ENCODE measurements at regions not wholly inside any gene's neighbourhood (a gene's known extent, or its start where the extent isn't known, plus 50 kb on each side); places are given as distances from the start of the nearest gene placed in this dataset.

GRCh38 chr14:98758440-98758839 lies 513.6 kb downstream of the BCL11B start:
- no peak for DNase-seq

- no peak for DNase-seq
Observed at GRCh38 chr14:98761993-98762392, 510.0 kb downstream of the BCL11B start.

- no peak for DNase-seq
Observed at GRCh38 chr14:98766818-98767217, 505.2 kb downstream of the BCL11B start.

- no peak for DNase-seq
Observed at GRCh38 chr14:98769326-98769725, 502.7 kb downstream of the BCL11B start.

GRCh38 chr14:98770151-98770550 lies 501.8 kb downstream of the BCL11B start:
- DNase-seq: no peak

- no peak for DNase-seq
Observed at GRCh38 chr14:98773814-98774213, 498.2 kb downstream of the BCL11B start.

- no peak for DNase-seq
Observed at GRCh38 chr14:98775892-98776291, 496.1 kb downstream of the BCL11B start.

- DNase-seq: no peak
Observed at GRCh38 chr14:98782062-98782461, 489.9 kb downstream of the BCL11B start.

- no peak for DNase-seq
Observed at GRCh38 chr14:98785578-98785977, 486.4 kb downstream of the BCL11B start.

GRCh38 chr14:98786456-98786855 lies 485.5 kb downstream of the BCL11B start:
- DNase-seq: no peak

GRCh38 chr14:98791661-98792060 lies 480.3 kb downstream of the BCL11B start:
- no peak for DNase-seq

- no peak for DNase-seq
Observed at GRCh38 chr14:98792171-98792570, 479.8 kb downstream of the BCL11B start.

GRCh38 chr14:98798099-98798498 lies 473.9 kb downstream of the BCL11B start:
- no peak for DNase-seq

GRCh38 chr14:98799891-98800290 lies 472.1 kb downstream of the BCL11B start:
- no peak for DNase-seq

GRCh38 chr14:98802044-98802443 lies 470.0 kb downstream of the BCL11B start:
- DNase-seq: no peak

GRCh38 chr14:98803196-98803595 lies 468.8 kb downstream of the BCL11B start:
- DNase-seq: no peak

GRCh38 chr14:98808494-98809407 lies 463.2 kb downstream of the BCL11B start:
- no peak for DNase-seq

- DNase-seq: no peak
Observed at GRCh38 chr14:98816195-98816594, 455.8 kb downstream of the BCL11B start.

GRCh38 chr14:98816720-98817119 lies 455.3 kb downstream of the BCL11B start:
- no peak for DNase-seq

GRCh38 chr14:98819132-98819866 lies 452.7 kb downstream of the BCL11B start:
- no peak for DNase-seq

- DNase-seq: no peak
Observed at GRCh38 chr14:98819867-98820206, 452.2 kb downstream of the BCL11B start.

GRCh38 chr14:98822917-98823316 lies 449.1 kb downstream of the BCL11B start:
- DNase-seq: no peak

- no peak for DNase-seq
Observed at GRCh38 chr14:98826618-98827017, 445.4 kb downstream of the BCL11B start.

- DNase-seq: no peak
Observed at GRCh38 chr14:98834119-98834518, 437.9 kb downstream of the BCL11B start.
